Neutrophil (primary cell): ENCODE measurements at regions not wholly inside any gene's neighbourhood (a gene's known extent, or its start where the extent isn't known, plus 50 kb on each side); places are given as distances from the start of the nearest gene placed in this dataset.

Experiments used
- H3K27ac ChIP-seq: fragments of 200-600 bp; sonication (generic); 2 replicates; pipeline ENCODE4 v1.5.1; 2016; ENCODE audit warnings: mild to moderate bottlenecking, moderate library complexity
- H3K27me3 ChIP-seq: fragments of 200-600 bp; sonication (generic); 2 replicates; pipeline ENCODE4 v1.6.0; 2016; ENCODE audit warnings: mild to moderate bottlenecking
- H3K36me3 ChIP-seq: fragments of 200-600 bp; sonication (generic); 2 replicates; pipeline ENCODE4 v1.5.1; 2017
- H3K4me1 ChIP-seq, 2 experiments: fragments of 200-600 bp in 1 of 2; sonication (generic) in 1 of 2; 1 replicate in 1 of 2; 2 replicates in 1 of 2; pipeline versions ENCODE4 v1.5.1 to v1.6.1; 2013 to 2016; ENCODE audit warnings: low read depth in 1 of 2, low read length in 1 of 2, mild to moderate bottlenecking in 1 of 2, moderate library complexity in 1 of 2; ENCODE audit not compliant: control insufficient read depth in 1 of 2, insufficient read depth in 1 of 2
- H3K4me3 ChIP-seq, 2 experiments: fragments of 200-600 bp in 1 of 2; sonication (generic) in 1 of 2; 1 replicate in 1 of 2; 2 replicates in 1 of 2; pipeline ENCODE4 v1.5.1; 2013 to 2016; ENCODE audit warnings: low read depth in 1 of 2, low read length in 1 of 2, mild to moderate bottlenecking in 1 of 2, moderate library complexity in 1 of 2
- H3K9me3 ChIP-seq: fragments of 200-600 bp; sonication (generic); 2 replicates; pipeline ENCODE4 v1.5.1; 2016
- TF ChIP-seq, protein P1 (sequence below): fragments of 200-600 bp; sonication (generic); IDR thresholded peaks from 2 replicates; pipeline ENCODE4 v1.5.1; 2016; ENCODE audit warnings: antibody characterized with exemption

DNA sequence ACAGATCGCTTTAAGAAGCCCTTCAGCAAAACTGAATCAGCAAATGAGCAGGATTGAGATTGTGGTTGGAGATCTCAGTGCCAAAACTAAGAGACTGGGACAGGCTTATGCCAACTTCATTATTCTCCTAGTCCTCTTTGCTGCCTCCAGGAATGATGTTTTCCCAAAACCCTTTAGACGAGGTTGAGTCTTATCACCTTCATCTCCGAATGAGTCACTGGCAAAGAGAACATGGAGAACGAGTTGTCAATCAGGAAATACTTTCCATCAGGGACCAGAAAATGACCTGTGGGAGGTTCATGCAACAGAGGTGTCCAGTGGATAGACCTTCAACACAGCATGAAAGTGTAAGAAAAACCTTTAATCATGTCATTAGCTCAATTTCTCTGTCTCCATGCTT lies 461.5 kb downstream of the RMST start:
- H3K36me3 ChIP-seq = no peaks in the 10 kb centered on the region
- H3K4me1 ChIP-seq = no peaks in the 10 kb centered on the region
- H3K9me3 ChIP-seq = no peaks in the 10 kb centered on the region
- TF ChIP-seq, protein P1, sequence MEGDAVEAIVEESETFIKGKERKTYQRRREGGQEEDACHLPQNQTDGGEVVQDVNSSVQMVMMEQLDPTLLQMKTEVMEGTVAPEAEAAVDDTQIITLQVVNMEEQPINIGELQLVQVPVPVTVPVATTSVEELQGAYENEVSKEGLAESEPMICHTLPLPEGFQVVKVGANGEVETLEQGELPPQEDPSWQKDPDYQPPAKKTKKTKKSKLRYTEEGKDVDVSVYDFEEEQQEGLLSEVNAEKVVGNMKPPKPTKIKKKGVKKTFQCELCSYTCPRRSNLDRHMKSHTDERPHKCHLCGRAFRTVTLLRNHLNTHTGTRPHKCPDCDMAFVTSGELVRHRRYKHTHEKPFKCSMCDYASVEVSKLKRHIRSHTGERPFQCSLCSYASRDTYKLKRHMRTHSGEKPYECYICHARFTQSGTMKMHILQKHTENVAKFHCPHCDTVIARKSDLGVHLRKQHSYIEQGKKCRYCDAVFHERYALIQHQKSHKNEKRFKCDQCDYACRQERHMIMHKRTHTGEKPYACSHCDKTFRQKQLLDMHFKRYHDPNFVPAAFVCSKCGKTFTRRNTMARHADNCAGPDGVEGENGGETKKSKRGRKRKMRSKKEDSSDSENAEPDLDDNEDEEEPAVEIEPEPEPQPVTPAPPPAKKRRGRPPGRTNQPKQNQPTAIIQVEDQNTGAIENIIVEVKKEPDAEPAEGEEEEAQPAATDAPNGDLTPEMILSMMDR = no peak
- no peaks in the 10 kb centered on the region for H3K27me3 ChIP-seq
- H3K27ac ChIP-seq = no peak overlapping the region
- no peak overlapping the region for H3K4me3 ChIP-seq

DNA sequence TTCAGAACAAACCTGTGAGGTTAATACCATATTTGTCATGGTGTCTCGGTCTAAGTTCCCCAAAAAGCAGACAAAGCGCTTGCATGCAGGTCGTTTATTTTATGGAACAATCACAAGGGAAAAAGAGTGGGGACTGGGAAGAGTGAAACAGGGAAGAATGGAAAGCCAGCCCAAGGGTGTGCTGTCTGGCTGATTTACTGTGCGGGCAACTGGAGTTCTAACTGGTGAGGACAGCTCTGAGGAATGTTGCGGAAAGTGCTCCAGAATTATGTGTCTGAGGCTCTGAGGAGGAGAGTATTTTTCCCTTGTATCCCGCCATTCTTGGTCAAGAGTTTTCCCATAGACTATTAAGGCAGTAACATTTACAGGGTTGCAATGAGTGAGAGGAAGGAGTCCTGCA lies 465.4 kb downstream of the RMST start:
- H3K27ac ChIP-seq = no peak overlapping the region
- H3K4me3 ChIP-seq = no peak overlapping the region
- TF ChIP-seq, protein P1 = no peak
- no peaks in the 10 kb centered on the region for H3K36me3 ChIP-seq
- H3K27me3 ChIP-seq = no peaks in the 10 kb centered on the region
- H3K9me3 ChIP-seq = no peaks in the 10 kb centered on the region
- H3K4me1 ChIP-seq = no peaks in the 10 kb centered on the region

DNA sequence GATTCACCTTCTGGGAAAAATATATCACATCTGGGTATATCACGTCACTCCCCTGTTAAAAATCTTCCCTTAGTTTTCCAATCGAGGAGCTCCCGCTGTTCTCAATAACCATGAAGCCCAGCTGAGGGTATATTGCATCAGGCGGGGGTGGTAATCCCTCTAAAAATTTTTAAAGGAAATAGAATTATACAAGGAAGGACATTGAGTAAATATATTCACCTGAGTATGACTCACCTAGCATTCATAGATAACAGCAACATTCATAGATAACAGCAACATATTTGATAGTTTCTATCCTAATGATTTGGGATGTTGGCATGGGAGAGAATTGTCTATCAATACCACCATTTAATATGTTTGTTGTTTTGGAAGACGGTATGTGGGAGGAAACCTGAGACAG lies 473.6 kb downstream of the RMST start:
- no peaks in the 10 kb centered on the region for H3K36me3 ChIP-seq
- TF ChIP-seq, protein P1 = no peak
- H3K27ac ChIP-seq = no peak overlapping the region
- H3K4me3 ChIP-seq = no peak overlapping the region
- H3K4me1 ChIP-seq = no peaks in the 10 kb centered on the region
- no peaks in the 10 kb centered on the region for H3K27me3 ChIP-seq
- H3K9me3 ChIP-seq = no peaks in the 10 kb centered on the region

DNA sequence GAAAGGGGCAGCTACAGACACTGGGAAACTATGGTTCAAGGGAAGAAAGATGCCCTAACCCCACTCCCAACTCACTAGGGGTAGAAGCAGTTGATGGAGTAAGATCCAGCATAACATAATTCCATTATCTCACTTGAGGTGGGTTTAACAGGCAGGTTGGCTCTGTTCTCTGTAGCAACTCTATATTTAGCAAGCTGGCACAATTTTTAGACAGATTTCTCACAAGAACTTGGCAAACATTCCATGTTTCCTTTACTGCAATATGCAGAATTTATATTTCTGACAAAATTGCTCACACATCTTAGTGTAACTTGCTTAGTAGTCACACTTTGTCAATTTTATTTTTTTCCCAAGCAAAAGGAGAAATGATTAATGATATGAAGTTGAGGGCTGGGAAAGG lies 475.4 kb downstream of the RMST start:
- TF ChIP-seq, protein P1 = no peak
- no peaks in the 10 kb centered on the region for H3K9me3 ChIP-seq
- no peaks in the 10 kb centered on the region for H3K27me3 ChIP-seq
- H3K27ac ChIP-seq = no peak overlapping the region
- H3K4me3 ChIP-seq = no peak overlapping the region
- H3K4me1 ChIP-seq = no peaks in the 10 kb centered on the region
- no peaks in the 10 kb centered on the region for H3K36me3 ChIP-seq

DNA sequence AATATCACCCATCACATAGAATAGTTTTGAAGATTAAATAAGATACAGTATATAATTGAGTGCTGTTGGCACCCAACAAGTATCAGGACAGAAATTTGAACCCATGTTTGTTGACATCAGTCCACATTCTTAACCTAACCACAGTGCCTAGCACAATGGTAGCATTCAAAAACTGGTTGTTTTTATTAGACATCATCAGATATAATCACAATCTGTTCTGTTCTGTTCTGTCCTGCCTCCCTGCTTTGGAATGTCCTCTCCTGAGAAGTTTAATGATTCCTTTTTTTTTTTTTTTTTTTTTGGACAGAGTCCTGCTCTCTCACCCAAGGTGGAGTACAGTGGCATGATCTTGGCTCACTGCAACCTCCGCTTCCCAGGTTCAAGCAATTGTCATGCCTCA lies 476.6 kb downstream of the RMST start:
- Histone ChIP-seq H3K9me3 (no peaks in the 10 kb centered on the region), H3K4me1 (no peaks in the 10 kb centered on the region), H3K27ac (no peak overlapping the region), H3K4me3 (no peak overlapping the region), H3K36me3 (no peaks in the 10 kb centered on the region), H3K27me3 (no peaks in the 10 kb centered on the region)
- TF ChIP-seq, protein P1 = no peak

DNA sequence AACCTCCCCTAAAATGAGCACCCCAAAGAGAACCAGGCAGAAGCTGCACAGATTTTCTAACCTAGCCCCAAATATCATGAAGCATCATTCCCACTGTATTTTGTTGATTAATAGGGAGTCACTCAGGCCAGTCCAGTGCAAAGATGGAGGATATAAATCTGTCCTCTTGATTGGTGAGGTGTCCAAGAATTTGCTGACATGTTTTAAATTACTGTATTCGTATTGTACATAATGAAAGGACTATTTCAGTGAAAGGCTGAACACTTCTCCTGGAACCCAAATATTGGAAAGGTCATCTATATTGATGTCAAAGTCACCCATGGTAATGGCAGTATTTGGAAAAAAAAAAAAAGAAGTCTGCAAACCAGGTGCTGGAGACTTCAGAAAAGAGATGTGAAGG lies 477.5 kb downstream of the RMST start:
- Histone ChIP-seq H3K27me3 (no peaks in the 10 kb centered on the region), H3K4me1 (no peaks in the 10 kb centered on the region), H3K27ac (no peak overlapping the region), H3K36me3 (no peaks in the 10 kb centered on the region), H3K4me3 (no peak overlapping the region), H3K9me3 (no peaks in the 10 kb centered on the region)
- TF ChIP-seq, protein P1 = no peak
